NCI-H2107 treated with DMSO at 0.1 percent for 48 hours (cell line): ENCODE measurements at regions not wholly inside any gene's neighbourhood (a gene's known extent, or its start where the extent isn't known, plus 50 kb on each side); places are given as distances from the start of the nearest gene placed in this dataset.
"Not testable (repeated sequence)": the region's sequence is repeated elsewhere in the genome, so short reads cannot be mapped to it uniquely, and the experiment has no call there.

Experiments
- DNase-seq: peaks from one replicate; lab custom pipeline; 2025; ENCODE audit not compliant: unreplicated experiment; lab: John Stamatoyannopoulos, UW

GRCh38 chr5:25029004-25029403 is 384.2 kb upstream of the CDH10 start:
- DNase-seq = no peak

GRCh38 chr5:25027526-25027925 is 382.7 kb upstream of the CDH10 start:
- DNase-seq = no peak

- DNase-seq = no peak
Observed at GRCh38 chr5:25027061-25027460, 382.3 kb upstream of the CDH10 start.

- DNase-seq = no peak
Observed at GRCh38 chr5:25025831-25026230, 381.1 kb upstream of the CDH10 start.

GRCh38 chr5:25020454-25020853 is 375.7 kb upstream of the CDH10 start:
- DNase-seq = no peak

GRCh38 chr5:25009063-25009462 is 364.3 kb upstream of the CDH10 start:
- DNase-seq = no peak

- DNase-seq = no peak
Observed at GRCh38 chr5:25006734-25007133, 362.0 kb upstream of the CDH10 start.

- DNase-seq = no peak
Observed at GRCh38 chr5:25006237-25006636, 361.5 kb upstream of the CDH10 start.

GRCh38 chr5:25005431-25005830 is 360.7 kb upstream of the CDH10 start:
- DNase-seq = no peak

- DNase-seq = no peak
Observed at GRCh38 chr5:25002371-25002770, 357.6 kb upstream of the CDH10 start.

GRCh38 chr5:24999732-25000131 is 355.0 kb upstream of the CDH10 start:
- no peak for DNase-seq

GRCh38 chr5:24998641-24999040 is 353.9 kb upstream of the CDH10 start:
- DNase-seq = no peak

- DNase-seq = no peak
Observed at GRCh38 chr5:24986326-24986725, 341.5 kb upstream of the CDH10 start.

GRCh38 chr5:24978552-24978951 is 333.8 kb upstream of the CDH10 start:
- not testable (repeated sequence) for DNase-seq

- DNase-seq = no peak
Observed at GRCh38 chr5:24963611-24964010, 318.8 kb upstream of the CDH10 start.

GRCh38 chr5:24923400-24923799 is 278.6 kb upstream of the CDH10 start:
- DNase-seq = no peak

GRCh38 chr5:24918676-24919075 is 273.9 kb upstream of the CDH10 start:
- DNase-seq = no peak

- DNase-seq = no peak
Observed at GRCh38 chr5:24916863-24917262, 272.1 kb upstream of the CDH10 start.

GRCh38 chr5:24909210-24909609 is 264.4 kb upstream of the CDH10 start:
- DNase-seq = no peak

- no peak for DNase-seq
Observed at GRCh38 chr5:24906689-24907088, 261.9 kb upstream of the CDH10 start.

GRCh38 chr5:24904981-24905517 is 260.3 kb upstream of the CDH10 start:
- no peak for DNase-seq

GRCh38 chr5:24899180-24899579 is 254.4 kb upstream of the CDH10 start:
- DNase-seq = no peak

- DNase-seq = no peak
Observed at GRCh38 chr5:24864244-24864643, 219.5 kb upstream of the CDH10 start.

- DNase-seq = no peak
Observed at GRCh38 chr5:24862117-24862516, 217.3 kb upstream of the CDH10 start.
